Peyer's patch (tissue), 4 donors: ENCODE measurements at regions not wholly inside any gene's neighbourhood (a gene's known extent, or its start where the extent isn't known, plus 50 kb on each side); places are given as distances from the start of the nearest gene placed in this dataset.

ENCODE experiments used
- POLR2A ChIP-seq, 2 donors: fragments of 450-650 bp; IDR thresholded peaks; one replicate each; pipeline ENCODE4 v1.5.1; 2017; ENCODE audit warnings: antibody characterized with exemption in 2 of 2, mild to moderate bottlenecking in 2 of 2, moderate library complexity in 2 of 2
- TF ChIP-seq, protein P1 (sequence below), 6 experiments: fragments of 450-650 bp in 4 of 6; fragments of 200-600 bp in 2 of 6; sonication (generic) in 1 of 6; IDR thresholded peaks; one replicate each; pipeline ENCODE4 v1.5.1; 2017 to 2019; ENCODE audit warnings: antibody characterized with exemption in 6 of 6, mild to moderate bottlenecking in 3 of 6, moderate library complexity in 1 of 6

DNA sequence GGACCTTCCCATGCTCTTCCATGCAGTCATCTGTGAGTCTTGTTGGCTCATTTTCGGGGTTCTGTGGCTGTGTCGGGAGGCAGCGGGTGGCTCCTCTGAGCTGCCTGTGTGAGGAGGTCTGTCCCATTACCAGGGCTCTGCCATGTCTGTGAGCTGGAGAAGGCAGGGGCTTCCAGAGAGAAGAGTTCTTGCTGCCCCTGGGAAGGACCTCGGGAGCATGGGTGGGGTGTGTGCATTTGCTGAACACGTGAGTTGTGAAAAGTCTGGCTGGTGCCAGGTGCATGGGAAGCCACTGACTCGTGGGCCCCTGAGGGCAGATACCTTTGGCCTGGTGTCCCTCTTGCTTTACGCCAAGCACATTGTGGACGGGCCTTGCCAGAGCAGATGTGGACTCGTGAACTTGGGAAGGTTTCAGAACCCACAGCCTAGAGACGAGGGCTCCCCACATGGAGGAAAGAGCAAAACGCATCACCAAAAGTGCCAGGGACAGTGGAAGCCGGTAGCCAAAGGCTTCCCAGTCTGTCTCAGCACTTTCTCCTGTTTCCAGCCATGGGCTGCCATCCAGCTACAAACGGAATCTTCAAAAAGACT lies 1324.5 kb downstream of the BRD1 start:
- TF ChIP-seq, protein P1, sequence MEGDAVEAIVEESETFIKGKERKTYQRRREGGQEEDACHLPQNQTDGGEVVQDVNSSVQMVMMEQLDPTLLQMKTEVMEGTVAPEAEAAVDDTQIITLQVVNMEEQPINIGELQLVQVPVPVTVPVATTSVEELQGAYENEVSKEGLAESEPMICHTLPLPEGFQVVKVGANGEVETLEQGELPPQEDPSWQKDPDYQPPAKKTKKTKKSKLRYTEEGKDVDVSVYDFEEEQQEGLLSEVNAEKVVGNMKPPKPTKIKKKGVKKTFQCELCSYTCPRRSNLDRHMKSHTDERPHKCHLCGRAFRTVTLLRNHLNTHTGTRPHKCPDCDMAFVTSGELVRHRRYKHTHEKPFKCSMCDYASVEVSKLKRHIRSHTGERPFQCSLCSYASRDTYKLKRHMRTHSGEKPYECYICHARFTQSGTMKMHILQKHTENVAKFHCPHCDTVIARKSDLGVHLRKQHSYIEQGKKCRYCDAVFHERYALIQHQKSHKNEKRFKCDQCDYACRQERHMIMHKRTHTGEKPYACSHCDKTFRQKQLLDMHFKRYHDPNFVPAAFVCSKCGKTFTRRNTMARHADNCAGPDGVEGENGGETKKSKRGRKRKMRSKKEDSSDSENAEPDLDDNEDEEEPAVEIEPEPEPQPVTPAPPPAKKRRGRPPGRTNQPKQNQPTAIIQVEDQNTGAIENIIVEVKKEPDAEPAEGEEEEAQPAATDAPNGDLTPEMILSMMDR (IDR thresholded peaks at IDR 0.05), result no peak
- no peak for TF ChIP-seq POLR2A (IDR thresholded peaks at IDR 0.05)
